ENCODE measurements at regions not wholly inside any gene's neighbourhood (a gene's known extent, or its start where the extent isn't known, plus 50 kb on each side); places are given as distances from the start of the nearest gene placed in this dataset.

- no peak overlapping the region for H3K27ac ChIP-seq (replicated peaks in 1 of 4)
- no peak for DNase-seq (ENCODE audit: extremely low spot score)
- intact Hi-C loops (cut with DNase I), result no loop called here
- no peaks in the 10 kb centered on the region for H3K4me1 ChIP-seq
- 87% methylated on average over 7 of the region's 7 CpGs for WGBS
- H3K27me3 ChIP-seq, result no peaks in the 10 kb centered on the region
- no peaks in the 10 kb centered on the region for H3K36me3 ChIP-seq
- no peaks in the 10 kb centered on the region for H3K9me3 ChIP-seq
- H3K4me3 ChIP-seq, result no peak overlapping the region
- TF ChIP-seq POLR2AphosphoS5 (IDR thresholded peaks at IDR 0.05) (no peak), POLR2A (IDR thresholded peaks at IDR 0.05; ENCODE audit: low read depth) (no peak), EP300 (IDR thresholded peaks at IDR 0.05) (no peak), CTCF (IDR thresholded peaks at IDR 0.05) (no peak)
Measured at GRCh38 chr7:56256108-56256507, 139.9 kb upstream of the NUPR2 start.

GRCh38 chr7:56250135-56250534 is 133.9 kb upstream of the NUPR2 start:
- Histone ChIP-seq H3K9me3 (peaks cover 0 to 4% (median 0%) of the 10 kb centered on the region in 4 donors), H3K4me1 (no peaks in the 10 kb centered on the region), H3K27ac (replicated peaks in 1 of 4) (no peak overlapping the region), H3K4me3 (no peak overlapping the region), H3K27me3 (no peaks in the 10 kb centered on the region), H3K36me3 (no peaks in the 10 kb centered on the region)
- WGBS, result 66% methylated on average over 3 of the region's 3 CpGs
- intact Hi-C loops (cut with DNase I), result no loop called here
- TF ChIP-seq CTCF (IDR thresholded peaks at IDR 0.05), result no peak
- no peak for DNase-seq (ENCODE audit: extremely low spot score)

GRCh38 chr7:56229631-56230030 is 113.4 kb upstream of the NUPR2 start:
- no peaks in the 10 kb centered on the region for H3K36me3 ChIP-seq
- TF ChIP-seq POLR2AphosphoS5 (IDR thresholded peaks at IDR 0.05) (no peak), EP300 (IDR thresholded peaks at IDR 0.05) (no peak), POLR2A (IDR thresholded peaks at IDR 0.05; ENCODE audit: low read depth) (no peak), CTCF (IDR thresholded peaks at IDR 0.05) (no peak)
- no peak overlapping the region for H3K27ac ChIP-seq (replicated peaks in 1 of 4)
- 10% methylated on average over 13 of the region's 28 CpGs for WGBS
- H3K4me3 ChIP-seq, result no peak overlapping the region
- no peak for DNase-seq (ENCODE audit: extremely low spot score)
- H3K4me1 ChIP-seq, result no peaks in the 10 kb centered on the region
- peaks cover 0 to 20% (median 0%) of the 10 kb centered on the region in 4 donors for H3K27me3 ChIP-seq
- no peaks in the 10 kb centered on the region for H3K9me3 ChIP-seq
- intact Hi-C loops (cut with DNase I), result no loop called here

GRCh38 chr7:56222866-56223265 is 106.6 kb upstream of the NUPR2 start:
- peaks cover 0 to 20% (median 0%) of the 10 kb centered on the region in 4 donors for H3K27me3 ChIP-seq
- intact Hi-C loops (cut with DNase I), result no loop called here
- no peaks in the 10 kb centered on the region for H3K4me1 ChIP-seq
- DNase-seq (ENCODE audit: extremely low spot score), result no peak
- 64% methylated on average over 6 of the region's 6 CpGs for WGBS
- no peaks in the 10 kb centered on the region for H3K9me3 ChIP-seq
- H3K27ac ChIP-seq (replicated peaks in 1 of 4), result no peak overlapping the region
- no peak overlapping the region for H3K4me3 ChIP-seq
- H3K36me3 ChIP-seq, result no peaks in the 10 kb centered on the region
- TF ChIP-seq EP300 (IDR thresholded peaks at IDR 0.05) (no peak), CTCF (IDR thresholded peaks at IDR 0.05) (no peak), POLR2A (IDR thresholded peaks at IDR 0.05; ENCODE audit: low read depth) (no peak), POLR2AphosphoS5 (IDR thresholded peaks at IDR 0.05) (no peak)

- intact Hi-C loops (cut with DNase I), result no loop called here
- Histone ChIP-seq H3K4me3 (no peak overlapping the region), H3K9me3 (peaks cover 0 to 15% (median 8%) of the 10 kb centered on the region in 4 donors), H3K27ac (replicated peaks in 1 of 4) (no peak overlapping the region), H3K4me1 (no peaks in the 10 kb centered on the region), H3K36me3 (no peaks in the 10 kb centered on the region), H3K27me3 (peaks cover 0 to 17% (median 0%) of the 10 kb centered on the region in 4 donors)
- 40% methylated on average over 5 of the region's 5 CpGs for WGBS
- no peak for DNase-seq (ENCODE audit: extremely low spot score)
- no peak for TF ChIP-seq POLR2A (IDR thresholded peaks at IDR 0.05; ENCODE audit: low read depth)
- no peak for TF ChIP-seq CTCF (IDR thresholded peaks at IDR 0.05)
- TF ChIP-seq EP300 (IDR thresholded peaks at IDR 0.05), result no peak
Measured at GRCh38 chr7:56219017-56219416, 102.8 kb upstream of the NUPR2 start.

Data from esophagus muscularis mucosa (tissue), 4 donors.